ENCODE measurements at regions not wholly inside any gene's neighbourhood (a gene's known extent, or its start where the extent isn't known, plus 50 kb on each side); places are given as distances from the start of the nearest gene placed in this dataset.

- TF ChIP-seq TOX (CRISPR knock-in tag; IDR thresholded peaks at IDR 0.05; ENCODE audit: borderline replicate concordance) (no peak), OSR1 (CRISPR knock-in tag; IDR thresholded peaks at IDR 0.05) (no peak), ISL1 (CRISPR knock-in tag; IDR thresholded peaks at IDR 0.05) (no peak), TCF4 (CRISPR knock-in tag; IDR thresholded peaks at IDR 0.05; ENCODE audit: borderline replicate concordance) (no peak), PPARA (CRISPR knock-in tag; IDR thresholded peaks at IDR 0.05; ENCODE audit: borderline replicate concordance) (no peak)
- TF ChIP-seq, protein P1, sequence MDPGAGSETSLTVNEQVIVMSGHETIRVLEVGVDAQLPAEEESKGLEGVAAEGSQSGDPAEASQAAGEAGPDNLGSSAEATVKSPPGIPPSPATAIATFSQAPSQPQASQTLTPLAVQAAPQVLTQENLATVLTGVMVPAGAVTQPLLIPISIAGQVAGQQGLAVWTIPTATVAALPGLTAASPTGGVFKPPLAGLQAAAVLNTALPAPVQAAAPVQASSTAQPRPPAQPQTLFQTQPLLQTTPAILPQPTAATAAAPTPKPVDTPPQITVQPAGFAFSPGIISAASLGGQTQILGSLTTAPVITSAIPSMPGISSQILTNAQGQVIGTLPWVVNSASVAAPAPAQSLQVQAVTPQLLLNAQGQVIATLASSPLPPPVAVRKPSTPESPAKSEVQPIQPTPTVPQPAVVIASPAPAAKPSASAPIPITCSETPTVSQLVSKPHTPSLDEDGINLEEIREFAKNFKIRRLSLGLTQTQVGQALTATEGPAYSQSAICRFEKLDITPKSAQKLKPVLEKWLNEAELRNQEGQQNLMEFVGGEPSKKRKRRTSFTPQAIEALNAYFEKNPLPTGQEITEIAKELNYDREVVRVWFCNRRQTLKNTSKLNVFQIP (CRISPR knock-in tag; IDR thresholded peaks at IDR 0.05; ENCODE audit: borderline replicate concordance, low read depth) = no peak
These were observed 1514.4 kb downstream of the BRD1 start (continued) for GRCh38 chr22:48313175-48313830.

GRCh38 chr22:48310740-48311139, 1516.9 kb downstream of the BRD1 start:
- no peak for ATAC-seq
- TF ChIP-seq ARNTL (CRISPR knock-in tag; IDR thresholded peaks at IDR 0.05; ENCODE audit: borderline replicate concordance, low read depth) = no peak
- no peak for TF ChIP-seq BACH2 (CRISPR knock-in tag; IDR thresholded peaks at IDR 0.05; ENCODE audit: borderline replicate concordance)
- TF ChIP-seq, protein P1 (CRISPR knock-in tag; IDR thresholded peaks at IDR 0.05; ENCODE audit: borderline replicate concordance, low read depth) = no peak
- TF ChIP-seq ISL1 (CRISPR knock-in tag; IDR thresholded peaks at IDR 0.05) = no peak
- no peak for TF ChIP-seq RARB (CRISPR knock-in tag; IDR thresholded peaks at IDR 0.05)
- TF ChIP-seq CSDC2 (CRISPR knock-in tag; IDR thresholded peaks at IDR 0.05) = no peak
- no peak for TF ChIP-seq PPARA (CRISPR knock-in tag; IDR thresholded peaks at IDR 0.05; ENCODE audit: borderline replicate concordance)
- TF ChIP-seq, protein P2, sequence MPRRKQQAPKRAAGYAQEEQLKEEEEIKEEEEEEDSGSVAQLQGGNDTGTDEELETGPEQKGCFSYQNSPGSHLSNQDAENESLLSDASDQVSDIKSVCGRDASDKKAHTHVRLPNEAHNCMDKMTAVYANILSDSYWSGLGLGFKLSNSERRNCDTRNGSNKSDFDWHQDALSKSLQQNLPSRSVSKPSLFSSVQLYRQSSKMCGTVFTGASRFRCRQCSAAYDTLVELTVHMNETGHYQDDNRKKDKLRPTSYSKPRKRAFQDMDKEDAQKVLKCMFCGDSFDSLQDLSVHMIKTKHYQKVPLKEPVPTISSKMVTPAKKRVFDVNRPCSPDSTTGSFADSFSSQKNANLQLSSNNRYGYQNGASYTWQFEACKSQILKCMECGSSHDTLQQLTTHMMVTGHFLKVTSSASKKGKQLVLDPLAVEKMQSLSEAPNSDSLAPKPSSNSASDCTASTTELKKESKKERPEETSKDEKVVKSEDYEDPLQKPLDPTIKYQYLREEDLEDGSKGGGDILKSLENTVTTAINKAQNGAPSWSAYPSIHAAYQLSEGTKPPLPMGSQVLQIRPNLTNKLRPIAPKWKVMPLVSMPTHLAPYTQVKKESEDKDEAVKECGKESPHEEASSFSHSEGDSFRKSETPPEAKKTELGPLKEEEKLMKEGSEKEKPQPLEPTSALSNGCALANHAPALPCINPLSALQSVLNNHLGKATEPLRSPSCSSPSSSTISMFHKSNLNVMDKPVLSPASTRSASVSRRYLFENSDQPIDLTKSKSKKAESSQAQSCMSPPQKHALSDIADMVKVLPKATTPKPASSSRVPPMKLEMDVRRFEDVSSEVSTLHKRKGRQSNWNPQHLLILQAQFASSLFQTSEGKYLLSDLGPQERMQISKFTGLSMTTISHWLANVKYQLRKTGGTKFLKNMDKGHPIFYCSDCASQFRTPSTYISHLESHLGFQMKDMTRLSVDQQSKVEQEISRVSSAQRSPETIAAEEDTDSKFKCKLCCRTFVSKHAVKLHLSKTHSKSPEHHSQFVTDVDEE (CRISPR knock-in tag; IDR thresholded peaks at IDR 0.05) = no peak
- no peak for TF ChIP-seq SNAI2 (CRISPR knock-in tag; IDR thresholded peaks at IDR 0.05)
- TF ChIP-seq ZNF70 (CRISPR knock-in tag; IDR thresholded peaks at IDR 0.05) = no peak
- TF ChIP-seq CREB5 (CRISPR knock-in tag; IDR thresholded peaks at IDR 0.05; ENCODE audit: low read depth) = no peak
- no peak for TF ChIP-seq ZC3H10 (CRISPR knock-in tag; IDR thresholded peaks at IDR 0.05)
- TF ChIP-seq, protein P3, sequence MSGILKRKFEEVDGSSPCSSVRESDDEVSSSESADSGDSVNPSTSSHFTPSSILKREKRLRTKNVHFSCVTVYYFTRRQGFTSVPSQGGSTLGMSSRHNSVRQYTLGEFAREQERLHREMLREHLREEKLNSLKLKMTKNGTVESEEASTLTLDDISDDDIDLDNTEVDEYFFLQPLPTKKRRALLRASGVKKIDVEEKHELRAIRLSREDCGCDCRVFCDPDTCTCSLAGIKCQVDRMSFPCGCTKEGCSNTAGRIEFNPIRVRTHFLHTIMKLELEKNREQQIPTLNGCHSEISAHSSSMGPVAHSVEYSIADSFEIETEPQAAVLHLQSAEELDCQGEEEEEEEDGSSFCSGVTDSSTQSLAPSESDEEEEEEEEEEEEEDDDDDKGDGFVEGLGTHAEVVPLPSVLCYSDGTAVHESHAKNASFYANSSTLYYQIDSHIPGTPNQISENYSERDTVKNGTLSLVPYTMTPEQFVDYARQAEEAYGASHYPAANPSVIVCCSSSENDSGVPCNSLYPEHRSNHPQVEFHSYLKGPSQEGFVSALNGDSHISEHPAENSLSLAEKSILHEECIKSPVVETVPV (CRISPR knock-in tag; IDR thresholded peaks at IDR 0.05) = no peak

GRCh38 chr22:48310289-48310688, 1517.4 kb downstream of the BRD1 start:
- TF ChIP-seq SNAI2 (CRISPR knock-in tag; IDR thresholded peaks at IDR 0.05) (no peak), ZNF565 (CRISPR knock-in tag; conservative IDR thresholded peaks at IDR 0.05; ENCODE audit: low read depth) (no peak), ARNTL (CRISPR knock-in tag; IDR thresholded peaks at IDR 0.05; ENCODE audit: borderline replicate concordance, low read depth) (no peak), PPARA (CRISPR knock-in tag; IDR thresholded peaks at IDR 0.05; ENCODE audit: borderline replicate concordance) (no peak), TCF4 (CRISPR knock-in tag; IDR thresholded peaks at IDR 0.05; ENCODE audit: borderline replicate concordance) (no peak)
- TF ChIP-seq, protein P3 (CRISPR knock-in tag; IDR thresholded peaks at IDR 0.05) = no peak
- no peak for ATAC-seq

All from SK-N-SH treated with all-trans-retinoic acid at 6 μM for 48 hours (cell line).